Naive thymus-derived CD4-positive, alpha-beta T cell (primary cell): ENCODE measurements at regions not wholly inside any gene's neighbourhood (a gene's known extent, or its start where the extent isn't known, plus 50 kb on each side); places are given as distances from the start of the nearest gene placed in this dataset.
"Not testable (repeated sequence)": the region's sequence is repeated elsewhere in the genome, so short reads cannot be mapped to it uniquely, and the experiment has no call there.

ENCODE experiments used
- ATAC-seq: fragments of 150-1000 bp; cut with Tn5 transposase; 2 replicates; pipeline ENCODE4 v1.10.0; 2021; ENCODE audit warnings: mild to moderate bottlenecking, moderate library complexity
- CTCF ChIA-PET: fragments of 350-600 bp; sonication (Branson Sonifier 250); formaldehyde crosslinking; loops from one replicate; lab custom pipeline; 2021; ENCODE audit warnings: antibody characterized with exemption; lab: Charles Lee
- POLR2A ChIA-PET: fragments of 350-600 bp; sonication (Branson Sonifier 250); formaldehyde crosslinking; loops from one replicate; lab custom pipeline; 2021; ENCODE audit warnings: antibody characterized with exemption, inconsistent platforms; lab: Charles Lee
- DNase-seq, 9 donors: peaks; one replicate each; pipeline versions ENCODE4 v3.0.0 to v3.0.0-alpha.2; 2020 to 2022; ENCODE audit warnings: mixed read lengths in 1 of 9
- H3K27ac ChIP-seq: one replicate; pipeline ENCODE4 v1.7.0; 2013; ENCODE audit warnings: mild to moderate bottlenecking, low read depth, low read length, moderate library complexity
- H3K27me3 ChIP-seq, 2 donors: one replicate each; pipeline ENCODE4 v1.7.0; 2013; ENCODE audit warnings: low read length in 2 of 2, mild to moderate bottlenecking in 2 of 2, moderate library complexity in 2 of 2; ENCODE audit not compliant: control insufficient read depth in 2 of 2, insufficient read depth in 2 of 2
- H3K36me3 ChIP-seq, 3 experiments: 1 replicate in 2 of 3; 2 replicates in 1 of 3; pipeline ENCODE4 v1.7.0; 2013; ENCODE audit warnings: low read length in 3 of 3, mild to moderate bottlenecking in 3 of 3, moderate library complexity in 1 of 3; ENCODE audit not compliant: insufficient read depth in 3 of 3, control insufficient read depth in 2 of 3
- H3K4me1 ChIP-seq, 2 donors: one replicate each; pipeline ENCODE4 v1.7.0; 2013; ENCODE audit warnings: low read length in 2 of 2, mild to moderate bottlenecking in 2 of 2, moderate library complexity in 1 of 2; ENCODE audit not compliant: control insufficient read depth in 2 of 2, insufficient read depth in 2 of 2
- H3K4me3 ChIP-seq: 2 replicates; pipeline ENCODE4 v1.7.0; 2013; ENCODE audit warnings: mild to moderate bottlenecking, low read length
- H3K9me3 ChIP-seq, 3 experiments: 1 replicate in 2 of 3; 2 replicates in 1 of 3; pipeline ENCODE4 v1.7.0; 2013; ENCODE audit warnings: low read length in 3 of 3; ENCODE audit not compliant: control insufficient read depth in 2 of 3
- H3K27ac Mint-ChIP-seq, 9 donors: one replicate each; pipeline ENCODE4 v1.8.0; 2020 to 2022; ENCODE audit warnings: mixed read lengths in 9 of 9, mild to moderate bottlenecking in 8 of 9, moderate library complexity in 5 of 9, inconsistent platforms in 2 of 9
- H3K27me3 Mint-ChIP-seq, 5 donors: one replicate each; pipeline ENCODE4 v1.8.0; 2021 to 2022; ENCODE audit warnings: mixed read lengths in 5 of 5, mild to moderate bottlenecking in 1 of 5
- H3K36me3 Mint-ChIP-seq, 5 donors: one replicate each; pipeline ENCODE4 v1.8.0; 2020 to 2022; ENCODE audit warnings: mixed read lengths in 5 of 5, mild to moderate bottlenecking in 3 of 5, inconsistent platforms in 1 of 5
- H3K4me1 Mint-ChIP-seq, 7 donors: one replicate each; pipeline ENCODE4 v1.8.0; 2020 to 2022; ENCODE audit warnings: mixed read lengths in 7 of 7, mild to moderate bottlenecking in 3 of 7, inconsistent platforms in 1 of 7
- H3K4me3 Mint-ChIP-seq, 10 donors: one replicate each; pipeline ENCODE4 v1.8.0; 2020 to 2022; ENCODE audit warnings: mild to moderate bottlenecking in 10 of 10, mixed read lengths in 10 of 10, moderate library complexity in 6 of 10, inconsistent platforms in 2 of 10
- H3K9me3 Mint-ChIP-seq, 11 donors: one replicate each; pipeline ENCODE4 v1.8.0; 2020 to 2022; ENCODE audit warnings: mixed read lengths in 11 of 11, mild to moderate bottlenecking in 4 of 11, inconsistent platforms in 1 of 11, moderate library complexity in 1 of 11
- intact Hi-C, 2 donors: fragments of 100-400 bp; cut with micrococcal nuclease; formaldehyde crosslinking; loops; one replicate each; pipeline ENCODE4 v1.15.1; 2023

DNA sequence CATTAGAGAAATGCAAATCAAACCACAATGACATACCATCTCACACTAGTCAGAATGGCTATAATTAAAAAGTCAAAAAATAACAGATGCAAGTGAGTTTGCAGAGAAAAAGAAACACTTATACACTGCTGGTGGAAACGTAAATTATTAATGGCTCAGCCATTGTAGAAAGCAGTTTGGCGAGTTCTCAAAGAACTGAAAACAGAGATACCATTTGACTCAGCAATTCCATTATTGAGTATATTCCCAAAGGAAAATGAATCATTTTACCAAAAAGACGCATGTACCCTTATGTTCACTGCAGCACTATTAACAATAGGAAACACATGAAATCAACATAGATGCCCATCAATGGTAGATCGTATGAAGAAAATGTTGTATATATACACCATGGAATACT, 75.0 kb downstream of the NAA11 start:
- peaks cover 0 to 7% (median 2%) of the 10 kb centered on the region in 11 donors for H3K9me3 Mint-ChIP-seq
- Histone ChIP-seq H3K27me3 (no peaks in the 10 kb centered on the region), H3K27ac (no peak overlapping the region), H3K9me3 (no peaks in the 10 kb centered on the region), H3K4me1 (no peaks in the 10 kb centered on the region), H3K4me3 (no peak overlapping the region), H3K36me3 (no peaks in the 10 kb centered on the region)
- no peak for ATAC-seq
- no peaks in the 10 kb centered on the region for H3K4me1 Mint-ChIP-seq
- POLR2A ChIA-PET: no interaction called here
- intact Hi-C loops: no loop called here
- no peaks in the 10 kb centered on the region for H3K36me3 Mint-ChIP-seq
- CTCF ChIA-PET: no interaction called here
- no peak overlapping the region for H3K27ac Mint-ChIP-seq
- no peak for DNase-seq
- no peak overlapping the region for H3K4me3 Mint-ChIP-seq
- H3K27me3 Mint-ChIP-seq: peaks cover 0 to 14% (median 11%) of the 10 kb centered on the region in 5 donors

GRCh38 chr4:79249881-79250503, 75.9 kb downstream of the NAA11 start:
- no peaks in the 10 kb centered on the region for H3K4me1 Mint-ChIP-seq
- ATAC-seq (peak; percentile 18), DNase-seq (no peak)
- Histone ChIP-seq H3K4me1 (no peaks in the 10 kb centered on the region), H3K36me3 (no peaks in the 10 kb centered on the region), H3K9me3 (no peaks in the 10 kb centered on the region), H3K27ac (no peak overlapping the region), H3K27me3 (no peaks in the 10 kb centered on the region), H3K4me3 (no peak overlapping the region)
- H3K27ac Mint-ChIP-seq: no peak overlapping the region
- peaks cover 0 to 7% (median 3%) of the 10 kb centered on the region in 11 donors for H3K9me3 Mint-ChIP-seq
- no peaks in the 10 kb centered on the region for H3K36me3 Mint-ChIP-seq
- POLR2A ChIA-PET: no interaction called here
- H3K27me3 Mint-ChIP-seq: peaks cover 0 to 14% (median 11%) of the 10 kb centered on the region in 5 donors
- H3K4me3 Mint-ChIP-seq: no peak overlapping the region
- CTCF ChIA-PET: no interaction called here
- intact Hi-C loops: no loop called here

DNA sequence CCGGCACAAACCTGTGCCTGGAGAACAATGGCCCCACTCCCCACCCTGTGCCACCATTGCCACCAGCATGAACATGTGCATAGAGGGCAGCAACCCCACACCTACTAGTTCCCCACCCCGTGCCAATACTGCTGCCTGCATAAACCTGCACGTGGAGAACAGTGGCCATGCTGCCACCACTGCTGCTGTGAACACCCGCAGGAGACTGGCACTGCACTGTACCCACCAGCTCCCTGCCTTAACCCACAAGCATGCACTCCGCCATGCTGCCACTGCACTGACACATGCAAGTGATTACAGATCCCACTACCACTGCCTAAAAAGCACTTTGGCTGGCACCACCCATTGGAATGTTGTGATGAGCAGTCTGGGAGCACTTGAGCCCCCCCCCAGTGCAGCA, 77.3 kb downstream of the NAA11 start:
- intact Hi-C loops: no loop called here
- H3K27me3 ChIP-seq: no peaks in the 10 kb centered on the region
- ChIA-PET CTCF (no interaction called here), POLR2A (no interaction called here)
- H3K4me3 ChIP-seq: no peak overlapping the region
- no peaks in the 10 kb centered on the region for H3K36me3 ChIP-seq
- H3K9me3 ChIP-seq: no peaks in the 10 kb centered on the region
- no peaks in the 10 kb centered on the region for H3K36me3 Mint-ChIP-seq
- H3K4me1 ChIP-seq: no peaks in the 10 kb centered on the region
- H3K4me1 Mint-ChIP-seq: no peaks in the 10 kb centered on the region
- no peak for ATAC-seq
- no peak overlapping the region for H3K4me3 Mint-ChIP-seq
- H3K27me3 Mint-ChIP-seq: peaks cover 0 to 14% (median 11%) of the 10 kb centered on the region in 5 donors
- no peak overlapping the region for H3K27ac Mint-ChIP-seq
- H3K9me3 Mint-ChIP-seq: peaks cover under 1 to 9% (median 5%) of the 10 kb centered on the region in 11 donors
- H3K27ac ChIP-seq: no peak overlapping the region
- DNase-seq: no peak

- no peaks in the 10 kb centered on the region for H3K27me3 ChIP-seq
- ChIA-PET POLR2A (no interaction called here), CTCF (no interaction called here)
- Mint-ChIP-seq H3K27me3 (peaks cover 0 to 14% (median 11%) of the 10 kb centered on the region in 5 donors), H3K4me1 (no peaks in the 10 kb centered on the region), H3K4me3 (no peak overlapping the region), H3K36me3 (no peaks in the 10 kb centered on the region), H3K27ac (no peak overlapping the region), H3K9me3 (peaks cover 2 to 15% (median 7%) of the 10 kb centered on the region in 11 donors)
- H3K36me3 ChIP-seq: no peaks in the 10 kb centered on the region
- no peak overlapping the region for H3K27ac ChIP-seq
- intact Hi-C loops: no loop called here
- H3K4me3 ChIP-seq: no peak overlapping the region
- H3K4me1 ChIP-seq: no peaks in the 10 kb centered on the region
- H3K9me3 ChIP-seq: no peaks in the 10 kb centered on the region
- DNase-seq (no peak), ATAC-seq (no peak)
These were observed 78.0 kb downstream of the NAA11 start for GRCh38 chr4:79247695-79248394.

DNA sequence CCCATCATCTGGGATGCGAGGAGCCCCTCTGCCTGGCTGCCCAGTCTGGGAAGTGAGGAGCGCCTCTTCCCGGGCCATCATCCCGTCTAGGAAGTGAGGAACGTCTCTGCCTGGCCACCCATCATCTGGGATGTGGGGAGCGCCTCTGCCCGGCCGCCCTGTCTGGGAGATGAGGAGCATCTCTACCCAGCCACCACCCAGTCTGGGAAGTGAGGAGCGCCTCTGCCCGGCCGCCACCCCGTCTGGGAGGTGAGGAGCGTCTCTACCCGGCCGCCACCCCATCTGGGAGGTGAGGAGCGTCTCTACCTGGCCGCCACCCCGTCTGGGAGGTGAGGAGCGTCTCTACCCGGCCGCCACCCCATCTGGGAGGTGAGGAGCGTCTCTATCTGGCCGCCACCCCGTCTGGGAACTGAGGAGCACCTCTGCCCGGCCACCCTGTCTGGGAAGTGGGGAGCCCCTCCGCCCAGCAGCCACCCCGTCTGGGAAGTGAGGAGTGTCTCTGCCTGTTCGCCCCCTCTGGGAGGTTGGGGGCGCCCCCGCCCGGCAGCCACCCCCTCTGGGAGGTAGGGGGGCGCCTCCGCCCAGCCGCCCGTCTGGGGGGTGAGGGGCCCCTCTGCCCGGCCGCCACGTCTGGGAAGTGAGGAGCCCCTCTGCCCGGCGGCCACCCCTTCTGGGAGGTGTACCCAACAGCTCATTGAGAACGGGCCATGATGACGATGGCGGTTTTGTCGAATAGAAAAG, 80.5 kb downstream of the NAA11 start:
- H3K4me1 ChIP-seq, H3K4me1 Mint-ChIP-seq, H3K27me3 ChIP-seq, ATAC-seq, H3K9me3 ChIP-seq, CTCF ChIA-PET, H3K36me3 Mint-ChIP-seq, H3K27ac Mint-ChIP-seq, H3K27ac ChIP-seq, DNase-seq, H3K4me3 Mint-ChIP-seq, H3K4me3 ChIP-seq, POLR2A ChIA-PET, intact Hi-C loops, H3K36me3 ChIP-seq: not testable (repeated sequence)
- H3K9me3 Mint-ChIP-seq: peaks cover 0 to 17% (median 7%) of the 10 kb centered on the region in 11 donors
- peaks cover 0 to 14% (median 11%) of the 10 kb centered on the region in 5 donors for H3K27me3 Mint-ChIP-seq

DNA sequence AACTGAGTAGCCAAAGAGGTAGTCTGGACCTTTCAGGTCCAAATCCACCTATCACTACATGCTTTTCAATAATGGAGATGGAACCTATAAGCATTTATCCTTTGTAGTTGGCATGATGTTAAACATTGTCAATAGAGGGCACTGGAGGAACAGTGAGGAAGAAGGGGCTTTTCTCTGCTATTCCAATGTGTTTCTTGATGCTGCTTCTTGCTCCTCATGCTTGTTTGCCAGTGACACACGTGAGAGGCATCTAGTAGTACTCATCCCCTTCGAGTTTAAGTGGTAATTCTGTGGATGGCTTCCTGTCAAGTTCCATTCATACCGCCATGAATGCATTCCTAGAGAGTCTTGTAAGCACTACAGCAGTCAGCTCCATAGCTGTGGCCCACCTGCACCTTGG, 84.0 kb downstream of the NAA11 start:
- ChIA-PET CTCF (no interaction called here), POLR2A (no interaction called here)
- H3K27ac ChIP-seq: no peak overlapping the region
- no peaks in the 10 kb centered on the region for H3K36me3 ChIP-seq
- no peaks in the 10 kb centered on the region for H3K4me1 ChIP-seq
- no peaks in the 10 kb centered on the region for H3K4me1 Mint-ChIP-seq
- H3K9me3 ChIP-seq: no peaks in the 10 kb centered on the region
- ATAC-seq (no peak), DNase-seq (no peak)
- peaks cover 0 to 5% (median 0%) of the 10 kb centered on the region in 5 donors for H3K27me3 Mint-ChIP-seq
- no peak overlapping the region for H3K4me3 ChIP-seq
- no peak overlapping the region for H3K27ac Mint-ChIP-seq
- peaks cover 0 to 17% (median 3%) of the 10 kb centered on the region in 11 donors for H3K9me3 Mint-ChIP-seq
- intact Hi-C loops: no loop called here
- H3K27me3 ChIP-seq: no peaks in the 10 kb centered on the region
- no peak overlapping the region for H3K4me3 Mint-ChIP-seq
- H3K36me3 Mint-ChIP-seq: no peaks in the 10 kb centered on the region
